ENCODE measurements at regions not wholly inside any gene's neighbourhood (a gene's known extent, or its start where the extent isn't known, plus 50 kb on each side); places are given as distances from the start of the nearest gene placed in this dataset.

GRCh38 chr5:152619756-152620155 is 214.7 kb upstream of the NMUR2 start:
- no peaks in the 10 kb centered on the region for H3K36me3 ChIP-seq
- H3K27ac ChIP-seq: no peak overlapping the region
- no peaks in the 10 kb centered on the region for H3K9me3 ChIP-seq
- no peaks in the 10 kb centered on the region for H3K4me1 ChIP-seq
- no peaks in the 10 kb centered on the region for H3K27me3 ChIP-seq
- TF ChIP-seq, protein P1, sequence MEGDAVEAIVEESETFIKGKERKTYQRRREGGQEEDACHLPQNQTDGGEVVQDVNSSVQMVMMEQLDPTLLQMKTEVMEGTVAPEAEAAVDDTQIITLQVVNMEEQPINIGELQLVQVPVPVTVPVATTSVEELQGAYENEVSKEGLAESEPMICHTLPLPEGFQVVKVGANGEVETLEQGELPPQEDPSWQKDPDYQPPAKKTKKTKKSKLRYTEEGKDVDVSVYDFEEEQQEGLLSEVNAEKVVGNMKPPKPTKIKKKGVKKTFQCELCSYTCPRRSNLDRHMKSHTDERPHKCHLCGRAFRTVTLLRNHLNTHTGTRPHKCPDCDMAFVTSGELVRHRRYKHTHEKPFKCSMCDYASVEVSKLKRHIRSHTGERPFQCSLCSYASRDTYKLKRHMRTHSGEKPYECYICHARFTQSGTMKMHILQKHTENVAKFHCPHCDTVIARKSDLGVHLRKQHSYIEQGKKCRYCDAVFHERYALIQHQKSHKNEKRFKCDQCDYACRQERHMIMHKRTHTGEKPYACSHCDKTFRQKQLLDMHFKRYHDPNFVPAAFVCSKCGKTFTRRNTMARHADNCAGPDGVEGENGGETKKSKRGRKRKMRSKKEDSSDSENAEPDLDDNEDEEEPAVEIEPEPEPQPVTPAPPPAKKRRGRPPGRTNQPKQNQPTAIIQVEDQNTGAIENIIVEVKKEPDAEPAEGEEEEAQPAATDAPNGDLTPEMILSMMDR (IDR thresholded peaks at IDR 0.05): no peak
- DNase-seq: no peak
- intact Hi-C loops (cut with DNase I): no loop called here
- no peak overlapping the region for H3K4me3 ChIP-seq
- H3K9ac ChIP-seq (ENCODE audit: low read depth in 2 of 2, low read length in 2 of 2): no peak overlapping the region

DNA sequence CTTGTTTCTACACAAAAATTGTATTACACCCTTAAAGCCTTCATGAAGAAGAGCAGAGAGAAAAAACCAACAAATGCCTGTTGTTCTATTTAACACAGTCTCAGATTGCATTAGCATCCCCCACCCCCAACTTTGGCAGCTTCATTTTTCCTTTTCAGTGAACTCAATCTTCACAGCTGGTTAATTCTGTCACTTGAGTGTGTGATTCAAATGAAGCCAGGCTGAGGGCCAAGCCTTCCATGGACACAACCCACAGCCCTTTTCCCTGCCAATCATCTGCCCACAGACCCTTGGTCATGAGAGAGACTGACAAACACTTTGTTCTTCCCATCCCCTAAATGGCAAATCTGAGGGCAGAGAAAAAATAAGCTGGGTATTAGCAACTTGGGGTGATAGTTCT is 217.5 kb upstream of the NMUR2 start:
- no peaks in the 10 kb centered on the region for H3K36me3 ChIP-seq
- intact Hi-C loops (cut with DNase I): no loop called here
- no peaks in the 10 kb centered on the region for H3K4me1 ChIP-seq
- no peak for DNase-seq
- no peaks in the 10 kb centered on the region for H3K27me3 ChIP-seq
- H3K9me3 ChIP-seq: no peaks in the 10 kb centered on the region
- H3K27ac ChIP-seq: no peak overlapping the region
- no peak overlapping the region for H3K9ac ChIP-seq (ENCODE audit: low read depth in 2 of 2, low read length in 2 of 2)
- H3K4me3 ChIP-seq: no peak overlapping the region
- TF ChIP-seq, protein P1 (IDR thresholded peaks at IDR 0.05): no peak

DNA sequence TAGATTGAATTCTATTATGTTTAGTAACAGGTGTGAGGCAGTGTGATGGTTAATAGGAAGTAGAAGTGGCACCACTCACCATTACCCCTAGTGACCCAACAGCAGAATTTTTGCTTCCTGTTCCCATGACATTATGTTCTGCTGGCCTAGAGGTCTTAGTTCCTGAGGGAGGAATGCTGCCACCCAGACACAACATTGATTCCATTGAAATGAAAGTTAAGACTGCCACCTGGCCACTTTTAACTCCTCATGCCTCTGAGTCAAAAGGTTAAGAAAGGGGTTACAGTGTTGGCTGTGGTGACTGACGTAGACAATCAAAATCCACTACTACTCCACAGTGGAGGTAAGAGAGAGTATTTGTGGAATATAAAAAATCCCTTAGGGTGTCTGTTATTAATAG is 218.9 kb upstream of the NMUR2 start:
- Histone ChIP-seq H3K27me3 (no peaks in the 10 kb centered on the region), H3K9me3 (no peaks in the 10 kb centered on the region), H3K9ac (ENCODE audit: low read depth in 2 of 2, low read length in 2 of 2) (no peak overlapping the region), H3K4me1 (no peaks in the 10 kb centered on the region), H3K27ac (no peak overlapping the region), H3K36me3 (no peaks in the 10 kb centered on the region), H3K4me3 (no peak overlapping the region)
- TF ChIP-seq, protein P1 (IDR thresholded peaks at IDR 0.05): no peak
- no peak for DNase-seq
- intact Hi-C loops (cut with DNase I): no loop called here

DNA sequence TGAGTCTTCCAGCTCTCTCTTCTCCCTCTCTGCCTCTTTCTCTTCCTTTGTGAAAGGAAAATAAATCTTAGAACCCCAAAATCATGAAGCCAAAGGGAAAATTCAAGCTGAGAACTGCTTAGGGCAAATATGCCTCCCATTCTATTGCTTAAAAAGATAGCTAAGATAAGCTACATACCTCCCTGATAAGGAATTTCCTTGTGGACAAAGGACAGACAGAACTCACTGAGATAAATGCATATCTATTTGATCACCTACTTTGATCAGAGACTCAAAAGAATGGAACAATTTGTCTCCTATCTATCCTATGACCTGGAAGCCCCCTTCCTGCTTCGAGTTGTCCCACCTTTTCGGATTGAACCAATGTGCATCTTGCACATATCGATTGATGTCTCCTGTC is 220.6 kb upstream of the NMUR2 start:
- Histone ChIP-seq H3K4me1 (no peaks in the 10 kb centered on the region), H3K27ac (no peak overlapping the region), H3K9me3 (no peaks in the 10 kb centered on the region), H3K9ac (ENCODE audit: low read depth in 2 of 2, low read length in 2 of 2) (no peak overlapping the region), H3K27me3 (no peaks in the 10 kb centered on the region), H3K36me3 (no peaks in the 10 kb centered on the region), H3K4me3 (no peak overlapping the region)
- TF ChIP-seq, protein P1 (IDR thresholded peaks at IDR 0.05): no peak
- intact Hi-C loops (cut with DNase I): no loop called here
- DNase-seq: no peak

DNA sequence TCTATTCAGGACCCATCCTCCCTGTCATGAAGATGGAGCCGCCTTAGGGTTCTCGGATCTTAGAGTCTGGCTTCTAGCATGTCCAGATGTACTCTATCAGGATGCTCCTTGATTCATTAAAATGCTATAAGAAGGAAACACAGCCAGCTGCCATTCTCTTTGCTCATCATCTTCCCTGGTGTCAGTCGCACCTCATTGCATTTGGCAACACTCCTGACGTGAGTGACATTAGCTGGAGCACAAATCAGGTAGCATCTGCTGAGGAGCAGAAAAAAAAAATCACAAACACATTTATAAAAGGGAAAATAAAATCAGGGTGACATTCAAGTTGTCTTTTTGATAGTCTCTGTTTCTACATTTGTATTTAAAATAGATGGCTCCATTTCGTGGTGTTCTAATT is 226.1 kb upstream of the NMUR2 start:
- TF ChIP-seq, protein P1 (IDR thresholded peaks at IDR 0.05): no peak
- DNase-seq: no peak
- no peaks in the 10 kb centered on the region for H3K9me3 ChIP-seq
- H3K36me3 ChIP-seq: no peaks in the 10 kb centered on the region
- no peaks in the 10 kb centered on the region for H3K27me3 ChIP-seq
- intact Hi-C loops (cut with DNase I): no loop called here
- no peaks in the 10 kb centered on the region for H3K4me1 ChIP-seq
- H3K4me3 ChIP-seq: no peak overlapping the region
- no peak overlapping the region for H3K9ac ChIP-seq (ENCODE audit: low read depth in 2 of 2, low read length in 2 of 2)
- H3K27ac ChIP-seq: no peak overlapping the region

GRCh38 chr5:152632360-152632759 is 227.3 kb upstream of the NMUR2 start:
- H3K36me3 ChIP-seq: no peaks in the 10 kb centered on the region
- no peaks in the 10 kb centered on the region for H3K9me3 ChIP-seq
- no peak overlapping the region for H3K27ac ChIP-seq
- intact Hi-C loops (cut with DNase I): no loop called here
- no peak overlapping the region for H3K9ac ChIP-seq (ENCODE audit: low read depth in 2 of 2, low read length in 2 of 2)
- H3K4me1 ChIP-seq: no peaks in the 10 kb centered on the region
- DNase-seq: no peak
- TF ChIP-seq, protein P1 (IDR thresholded peaks at IDR 0.05): no peak
- H3K27me3 ChIP-seq: no peaks in the 10 kb centered on the region
- H3K4me3 ChIP-seq: no peak overlapping the region

All from colonic mucosa (tissue), 4 donors.